ENCODE measurements at regions not wholly inside any gene's neighbourhood (a gene's known extent, or its start where the extent isn't known, plus 50 kb on each side); places are given as distances from the start of the nearest gene placed in this dataset.
"Not testable (repeated sequence)": the region's sequence is repeated elsewhere in the genome, so short reads cannot be mapped to it uniquely, and the experiment has no call there.

GRCh38 chr2:62326735-62327134 is 130.8 kb downstream of the B3GNT2 start:
- WGBS, result 63% methylated on average over 1 of the region's 1 CpG
- TF ChIP-seq POLR2A (IDR thresholded peaks at IDR 0.05) (no peak), CTCF (IDR thresholded peaks at IDR 0.05) (no peak), EP300 (IDR thresholded peaks at IDR 0.05) (no peak), POLR2AphosphoS5 (IDR thresholded peaks at IDR 0.05) (no peak)
- no peak overlapping the region for H3K4me3 ChIP-seq
- no peaks in the 10 kb centered on the region for H3K36me3 ChIP-seq
- no peaks in the 10 kb centered on the region for H3K9me3 ChIP-seq
- H3K4me1 ChIP-seq, result no peaks in the 10 kb centered on the region
- no peak overlapping the region for H3K27ac ChIP-seq
- DNase-seq (ENCODE audit: low spot score in 2 of 2), result no peak
- H3K27me3 ChIP-seq, result no peaks in the 10 kb centered on the region

- H3K27me3 ChIP-seq, result no peaks in the 10 kb centered on the region
Measured at GRCh38 chr2:62325398-62325797, 129.5 kb downstream of the B3GNT2 start.

GRCh38 chr2:62321380-62322289 is 125.7 kb downstream of the B3GNT2 start:
- no peaks in the 10 kb centered on the region for H3K36me3 ChIP-seq
- no peak overlapping the region for H3K4me3 ChIP-seq
- no peak for DNase-seq (ENCODE audit: low spot score in 2 of 2)
- H3K27ac ChIP-seq, result no peak overlapping the region
- TF ChIP-seq CTCF (IDR thresholded peaks at IDR 0.05) (no peak), POLR2AphosphoS5 (IDR thresholded peaks at IDR 0.05) (no peak), POLR2A (IDR thresholded peaks at IDR 0.05) (no peak), EP300 (IDR thresholded peaks at IDR 0.05) (no peak)
- H3K27me3 ChIP-seq, result no peaks in the 10 kb centered on the region
- WGBS, result 69% methylated on average over 9 of the region's 9 CpGs
- no peaks in the 10 kb centered on the region for H3K9me3 ChIP-seq
- H3K4me1 ChIP-seq, result no peaks in the 10 kb centered on the region

More at GRCh38 chr2:62325398-62325797, 129.5 kb downstream of the B3GNT2 start:
- no peak for DNase-seq (ENCODE audit: low spot score in 2 of 2)
- no peaks in the 10 kb centered on the region for H3K4me1 ChIP-seq
- no peak overlapping the region for H3K27ac ChIP-seq
- H3K36me3 ChIP-seq, result no peaks in the 10 kb centered on the region
- TF ChIP-seq CTCF (IDR thresholded peaks at IDR 0.05) (no peak), EP300 (IDR thresholded peaks at IDR 0.05) (no peak), POLR2AphosphoS5 (IDR thresholded peaks at IDR 0.05) (no peak), POLR2A (IDR thresholded peaks at IDR 0.05) (no peak)
- no peaks in the 10 kb centered on the region for H3K9me3 ChIP-seq
- WGBS, result 95% methylated on average over 5 of the region's 5 CpGs
- H3K4me3 ChIP-seq, result no peak overlapping the region

- no peak overlapping the region for H3K4me3 ChIP-seq
- H3K27me3 ChIP-seq, result no peaks in the 10 kb centered on the region
- 91% methylated on average over 6 of the region's 6 CpGs for WGBS
- no peak for DNase-seq (ENCODE audit: low spot score in 2 of 2)
- no peaks in the 10 kb centered on the region for H3K36me3 ChIP-seq
- no peaks in the 10 kb centered on the region for H3K9me3 ChIP-seq
- H3K4me1 ChIP-seq, result no peaks in the 10 kb centered on the region
- H3K27ac ChIP-seq, result no peak overlapping the region
- TF ChIP-seq CTCF (IDR thresholded peaks at IDR 0.05) (no peak), EP300 (IDR thresholded peaks at IDR 0.05) (no peak)
Measured at GRCh38 chr2:62320657-62321357, 124.9 kb downstream of the B3GNT2 start.

GRCh38 chr2:62320137-62320536 is 124.2 kb downstream of the B3GNT2 start:
- WGBS, result 100% methylated on average over 2 of the region's 2 CpGs
- H3K4me1 ChIP-seq; H3K9me3 ChIP-seq; DNase-seq (ENCODE audit: low spot score in 2 of 2); H3K4me3 ChIP-seq; H3K27ac ChIP-seq; H3K36me3 ChIP-seq; H3K27me3 ChIP-seq: not testable (repeated sequence)
